Transverse colon (tissue), 3 donors: ENCODE measurements at regions not wholly inside any gene's neighbourhood (a gene's known extent, or its start where the extent isn't known, plus 50 kb on each side); places are given as distances from the start of the nearest gene placed in this dataset.

Experiments
- CTCF ChIP-seq, 5 experiments: fragments of 200-600 bp in 3 of 5; fragments of 450-650 bp in 2 of 5; sonication (generic) in 3 of 5; IDR thresholded peaks; 1 replicate in 2 of 5; 2 replicates in 3 of 5; pipeline ENCODE4 v1.5.1; 2016 to 2017; ENCODE audit warnings: antibody characterized with exemption in 5 of 5, inconsistent platforms in 3 of 5, mild to moderate bottlenecking in 2 of 5, moderate library complexity in 1 of 5
- POLR2A ChIP-seq: fragments of 450-650 bp; IDR thresholded peaks from one replicate; pipeline ENCODE4 v1.6.1; 2016; ENCODE audit warnings: antibody characterized with exemption, mild to moderate bottlenecking, moderate library complexity

GRCh38 chr2:66929632-66930338 lies 467.3 kb upstream of the ETAA1 start:
- TF ChIP-seq CTCF (IDR thresholded peaks at IDR 0.05) (no peak), POLR2A (no peak)
